CD4-positive, alpha-beta T cell treated with Interleukin-1 beta for 1 hour (primary cell): ENCODE measurements at regions not wholly inside any gene's neighbourhood (a gene's known extent, or its start where the extent isn't known, plus 50 kb on each side); places are given as distances from the start of the nearest gene placed in this dataset.

Experiments used
- DNase-seq, 2 donors: peaks; one replicate each; pipeline ENCODE4 v3.0.0-alpha.2; 2020 to 2022

- DNase-seq: no peak
Measured at GRCh38 chr6:149185799-149186357, 131.6 kb upstream of the TAB2 start.

DNA sequence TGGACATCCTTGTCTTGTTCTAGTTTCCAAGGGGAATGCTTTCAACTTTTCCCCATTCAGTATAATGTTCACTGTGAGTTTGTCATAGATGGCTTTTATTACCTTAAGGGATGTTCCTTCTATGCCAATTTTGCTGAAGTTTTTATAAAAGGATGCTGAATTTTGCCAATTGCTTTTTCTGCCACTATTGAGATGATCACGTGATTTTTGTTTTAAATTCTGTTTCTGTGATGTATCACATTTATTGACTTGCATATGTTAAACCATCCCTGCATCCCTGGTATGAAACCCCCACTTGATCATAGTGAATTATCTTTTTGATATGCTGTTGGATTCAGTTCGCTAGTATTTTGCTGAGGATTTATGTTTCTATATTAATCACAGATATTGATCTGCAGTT, 130.6 kb upstream of the TAB2 start:
- DNase-seq: no peak

GRCh38 chr6:149190224-149190831, 127.2 kb upstream of the TAB2 start:
- peak; percentile 52 to 65 for DNase-seq

- no peak for DNase-seq
Measured at GRCh38 chr6:149194820-149195558, 122.5 kb upstream of the TAB2 start.

DNA sequence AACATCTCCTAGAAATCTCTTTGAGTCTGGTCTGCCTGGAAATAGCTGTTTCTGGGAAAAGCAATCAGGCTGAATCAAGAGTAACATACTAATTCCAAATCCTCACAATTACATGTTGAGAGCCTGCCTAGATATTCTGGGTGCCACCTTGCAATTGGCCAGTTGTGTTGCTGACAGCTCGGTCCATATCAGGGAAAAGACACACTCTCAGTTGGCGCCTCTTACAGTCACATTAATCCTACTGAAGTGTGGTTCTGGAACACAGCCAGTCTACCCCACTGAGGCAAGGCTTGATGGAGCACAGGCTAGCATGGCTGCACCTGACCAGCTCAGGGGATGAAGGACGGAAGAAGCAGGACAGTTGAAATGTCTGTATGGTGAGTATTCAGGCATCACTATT, 121.4 kb upstream of the TAB2 start:
- no peak for DNase-seq

DNA sequence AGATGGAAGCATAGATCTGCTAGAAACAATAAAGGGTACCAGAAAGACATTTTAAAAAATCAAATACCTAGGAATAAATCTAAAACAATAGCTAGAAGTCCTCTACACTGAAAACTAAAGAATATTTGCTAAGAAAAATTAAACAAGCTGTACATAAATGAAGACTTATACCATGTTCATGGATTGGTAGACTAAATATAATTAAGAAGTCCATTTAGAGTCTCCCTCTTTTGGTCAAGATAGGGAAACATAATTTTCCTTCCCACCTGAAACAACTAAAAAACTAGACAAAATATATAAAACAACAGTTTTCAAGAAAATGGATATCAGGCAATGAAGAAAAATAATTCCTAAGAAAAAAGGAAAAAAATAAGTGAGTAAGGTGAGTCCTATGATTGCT, 120.0 kb upstream of the TAB2 start:
- DNase-seq: no peak

GRCh38 chr6:149198265-149198664, 119.2 kb upstream of the TAB2 start:
- no peak for DNase-seq

DNA sequence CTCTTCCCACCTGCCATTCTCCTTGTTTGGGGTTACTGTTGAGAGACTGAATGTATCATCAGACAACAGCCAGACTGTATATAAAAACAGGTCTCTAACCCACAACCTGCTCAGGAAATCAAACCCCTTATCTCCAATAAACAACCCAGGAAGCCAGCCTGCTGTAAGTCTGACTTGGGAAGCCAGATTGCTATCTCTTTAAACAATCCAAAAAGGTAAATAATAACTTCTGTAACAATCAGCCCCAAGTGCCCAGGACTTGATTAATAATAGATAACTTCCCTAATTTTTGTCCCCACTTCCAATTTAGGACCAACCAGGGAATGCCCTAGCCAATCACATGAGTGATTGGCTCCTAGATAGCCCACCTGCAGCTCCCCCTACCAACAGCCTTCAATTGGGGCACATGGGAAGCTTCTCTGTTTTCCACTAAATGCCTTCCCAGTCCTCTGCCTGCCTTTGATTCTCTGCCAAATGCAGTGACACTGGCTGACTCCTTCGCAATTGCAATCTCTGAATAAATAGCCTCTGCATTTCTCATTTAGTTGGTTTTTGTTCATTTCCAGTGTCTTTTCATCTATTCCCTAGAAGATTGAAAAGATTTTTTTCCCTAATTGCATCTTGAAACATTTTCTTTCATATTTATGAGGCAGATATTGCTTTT, 117.1 kb upstream of the TAB2 start:
- DNase-seq: no peak

GRCh38 chr6:149201068-149201655, 116.3 kb upstream of the TAB2 start:
- no peak for DNase-seq

- DNase-seq: no peak
Measured at GRCh38 chr6:149202100-149202499, 115.4 kb upstream of the TAB2 start.

- no peak for DNase-seq
Measured at GRCh38 chr6:149202952-149203351, 114.6 kb upstream of the TAB2 start.

GRCh38 chr6:149203509-149203908, 114.0 kb upstream of the TAB2 start:
- no peak for DNase-seq

GRCh38 chr6:149208134-149208601, 109.3 kb upstream of the TAB2 start:
- no peak for DNase-seq

GRCh38 chr6:149209871-149210775, 107.4 kb upstream of the TAB2 start:
- DNase-seq: peak in 1 of 2 donors; percentile 29

- DNase-seq: peak; percentile 24 to 48
Measured at GRCh38 chr6:149211046-149211571, 106.4 kb upstream of the TAB2 start.

DNA sequence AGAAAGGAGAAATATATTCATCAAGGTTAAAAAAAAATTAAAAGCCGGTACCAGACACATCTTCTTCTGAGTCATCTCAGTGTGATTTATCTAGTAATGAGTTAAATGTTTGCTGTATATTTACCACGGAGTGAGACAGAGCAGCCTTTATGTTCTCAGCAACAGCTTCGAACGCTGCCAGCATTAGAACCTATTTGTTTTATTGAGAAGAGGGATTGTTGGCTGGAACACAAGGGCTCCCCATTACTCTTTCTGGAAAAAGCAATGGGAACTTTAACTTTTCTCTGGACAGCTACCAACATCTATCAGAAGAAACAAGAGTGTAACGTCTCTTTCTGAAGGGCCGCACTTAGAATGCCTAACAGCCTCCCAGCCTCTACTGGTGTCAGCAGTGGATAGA, 105.3 kb upstream of the TAB2 start:
- DNase-seq: no peak

GRCh38 chr6:149212892-149213801, 104.4 kb upstream of the TAB2 start:
- peak in 1 of 2 donors; percentile 13 for DNase-seq

- DNase-seq: no peak
Measured at GRCh38 chr6:149213829-149214228, 103.7 kb upstream of the TAB2 start.

DNA sequence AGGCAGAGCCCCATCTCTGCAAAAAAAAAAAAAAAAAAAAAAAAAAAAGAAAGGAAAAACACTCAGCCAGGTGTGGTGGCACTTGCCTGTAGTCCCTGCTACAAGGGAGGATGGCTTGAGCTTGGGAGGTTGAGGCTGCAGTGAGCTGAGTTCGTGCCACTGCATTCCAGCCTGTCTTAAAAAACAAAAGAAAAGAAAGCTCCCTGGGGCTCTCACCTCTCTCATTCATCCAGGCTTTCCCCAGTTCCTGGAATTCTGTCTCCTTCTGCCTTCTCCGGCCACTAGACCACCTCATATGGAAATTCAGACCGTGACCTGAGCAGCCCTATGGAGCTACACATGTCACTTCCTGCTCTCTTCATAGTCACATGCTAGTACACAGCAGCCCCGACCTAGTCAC, 101.1 kb upstream of the TAB2 start:
- no peak for DNase-seq

DNA sequence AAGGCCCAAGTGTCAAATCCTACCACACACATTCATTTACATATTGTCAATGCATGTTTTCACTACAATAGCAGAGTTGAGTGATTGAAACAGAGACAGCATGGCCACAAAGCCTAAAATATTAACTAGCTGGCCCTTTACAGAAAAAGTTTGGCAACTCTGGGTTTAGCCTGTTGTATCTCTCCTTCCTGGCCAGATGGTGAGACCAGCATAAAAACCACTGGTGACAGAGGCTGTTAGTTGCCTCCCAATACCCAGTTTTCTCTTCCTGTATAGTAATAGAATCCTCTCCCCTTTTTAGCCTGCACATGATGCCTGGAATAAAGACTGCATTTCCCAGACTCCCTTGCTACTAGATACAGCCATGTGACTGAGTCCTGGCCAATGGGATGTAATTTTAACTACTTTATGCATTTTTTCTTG, 100.0 kb upstream of the TAB2 start:
- peak in 1 of 2 donors; percentile 24 for DNase-seq

GRCh38 chr6:149218471-149218870, 99.0 kb upstream of the TAB2 start:
- DNase-seq: no peak
